Upper lobe of left lung (tissue), 4 donors: ENCODE measurements at regions not wholly inside any gene's neighbourhood (a gene's known extent, or its start where the extent isn't known, plus 50 kb on each side); places are given as distances from the start of the nearest gene placed in this dataset.

ENCODE experiments used
- POLR2A ChIP-seq, 4 donors: fragments of 450-650 bp; IDR thresholded peaks; one replicate each; pipeline ENCODE4 v1.5.1; 2016 to 2017; ENCODE audit warnings: antibody characterized with exemption in 4 of 4, mild to moderate bottlenecking in 2 of 4
- POLR2AphosphoS5 ChIP-seq, 2 donors: sonication (generic); formaldehyde crosslinking; IDR thresholded peaks; one replicate each; pipeline ENCODE4 v1.5.1; 2017; ENCODE audit warnings: antibody characterized with exemption in 2 of 2
- TF ChIP-seq, protein P1 (sequence below), 6 experiments: fragments of 450-650 bp in 4 of 6; fragments of 200-600 bp in 2 of 6; sonication (generic) in 2 of 6; IDR thresholded peaks; one replicate each; pipeline ENCODE4 v1.5.1; 2016 to 2019; ENCODE audit warnings: antibody characterized with exemption in 6 of 6

GRCh38 chr12:34218193-34219045, 196.1 kb downstream of the ALG10 start:
- TF ChIP-seq, protein P1, sequence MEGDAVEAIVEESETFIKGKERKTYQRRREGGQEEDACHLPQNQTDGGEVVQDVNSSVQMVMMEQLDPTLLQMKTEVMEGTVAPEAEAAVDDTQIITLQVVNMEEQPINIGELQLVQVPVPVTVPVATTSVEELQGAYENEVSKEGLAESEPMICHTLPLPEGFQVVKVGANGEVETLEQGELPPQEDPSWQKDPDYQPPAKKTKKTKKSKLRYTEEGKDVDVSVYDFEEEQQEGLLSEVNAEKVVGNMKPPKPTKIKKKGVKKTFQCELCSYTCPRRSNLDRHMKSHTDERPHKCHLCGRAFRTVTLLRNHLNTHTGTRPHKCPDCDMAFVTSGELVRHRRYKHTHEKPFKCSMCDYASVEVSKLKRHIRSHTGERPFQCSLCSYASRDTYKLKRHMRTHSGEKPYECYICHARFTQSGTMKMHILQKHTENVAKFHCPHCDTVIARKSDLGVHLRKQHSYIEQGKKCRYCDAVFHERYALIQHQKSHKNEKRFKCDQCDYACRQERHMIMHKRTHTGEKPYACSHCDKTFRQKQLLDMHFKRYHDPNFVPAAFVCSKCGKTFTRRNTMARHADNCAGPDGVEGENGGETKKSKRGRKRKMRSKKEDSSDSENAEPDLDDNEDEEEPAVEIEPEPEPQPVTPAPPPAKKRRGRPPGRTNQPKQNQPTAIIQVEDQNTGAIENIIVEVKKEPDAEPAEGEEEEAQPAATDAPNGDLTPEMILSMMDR (IDR thresholded peaks at IDR 0.05): peak; percentile 73 to 89 (median 82)
- TF ChIP-seq POLR2AphosphoS5 (IDR thresholded peaks at IDR 0.05) (no peak), POLR2A (IDR thresholded peaks at IDR 0.05) (no peak)
